HG02885 (cell line): ENCODE measurements at regions not wholly inside any gene's neighbourhood (a gene's known extent, or its start where the extent isn't known, plus 50 kb on each side); places are given as distances from the start of the nearest gene placed in this dataset.
"Not testable (repeated sequence)": the region's sequence is repeated elsewhere in the genome, so short reads cannot be mapped to it uniquely, and the experiment has no call there.

Experiments used
- ATAC-seq: cut with Tn5 transposase; IDR thresholded peaks from one replicate; pipeline ENCODE4 v1.9.1; 2021; ENCODE audit warnings: mild to moderate bottlenecking; ENCODE audit not compliant: unreplicated experiment, poor library complexity

DNA sequence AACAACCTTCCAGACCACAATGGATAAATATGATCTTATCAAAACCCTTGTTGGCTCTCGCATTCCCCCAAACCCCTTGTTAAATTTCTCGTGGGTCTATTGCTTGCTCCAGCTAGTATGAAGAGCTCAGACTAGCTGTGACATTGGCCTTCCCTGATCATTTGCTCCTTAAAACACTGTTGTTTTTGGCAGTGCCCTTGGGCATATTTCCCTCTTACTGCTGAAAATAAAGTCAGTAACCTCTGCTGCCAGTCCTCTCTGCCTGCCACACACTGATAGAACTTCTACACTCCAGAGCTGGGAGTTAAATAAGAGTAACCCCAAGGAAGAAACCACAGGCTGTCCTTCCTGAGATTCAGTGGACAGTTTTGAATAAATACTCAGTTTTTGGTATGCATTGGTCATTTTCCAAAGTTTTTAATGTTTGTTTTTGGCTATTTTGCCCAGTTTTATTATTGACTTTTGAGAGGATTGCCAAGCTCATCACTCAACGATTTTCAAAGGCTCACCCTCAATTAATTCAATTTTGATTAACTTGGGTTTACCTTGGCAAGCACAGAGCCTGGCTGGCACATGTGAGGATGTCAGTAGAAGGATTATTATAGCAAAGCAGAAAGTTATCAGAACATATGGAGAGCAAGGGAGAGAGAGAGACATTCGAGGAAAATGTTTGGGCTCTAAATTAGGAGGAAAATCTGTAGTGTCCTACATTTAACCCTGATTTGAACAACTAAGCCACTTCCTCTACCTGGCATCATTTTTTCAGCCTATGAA is 84.3 kb upstream of the SYN3 start:
- no peak for ATAC-seq

GRCh38 chr22:33139937-33140336 is 81.8 kb upstream of the SYN3 start:
- ATAC-seq = no peak

- ATAC-seq = not testable (repeated sequence)
Observed at GRCh38 chr22:33138333-33138732, 80.2 kb upstream of the SYN3 start.

DNA sequence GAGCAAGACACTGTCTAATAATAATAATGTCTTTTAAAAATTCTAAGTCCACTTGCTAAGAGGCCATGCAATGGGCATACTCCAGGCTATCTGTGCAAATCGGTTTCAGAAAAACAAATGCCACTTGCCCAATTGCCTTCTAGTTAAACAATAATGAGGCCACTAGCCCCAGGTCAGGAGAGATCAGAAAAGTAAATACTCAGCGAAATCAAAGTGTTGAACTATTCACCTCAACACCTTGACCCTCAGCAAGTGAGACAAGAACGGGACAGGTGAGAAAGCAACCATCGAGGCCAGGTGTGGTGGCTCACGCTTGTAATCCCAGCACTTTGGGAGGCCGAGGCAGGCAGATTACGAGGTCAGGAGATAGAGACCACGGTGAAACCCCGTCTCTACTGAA is 72.3 kb upstream of the SYN3 start:
- no peak for ATAC-seq

GRCh38 chr22:33129621-33130020 is 71.4 kb upstream of the SYN3 start:
- no peak for ATAC-seq

DNA sequence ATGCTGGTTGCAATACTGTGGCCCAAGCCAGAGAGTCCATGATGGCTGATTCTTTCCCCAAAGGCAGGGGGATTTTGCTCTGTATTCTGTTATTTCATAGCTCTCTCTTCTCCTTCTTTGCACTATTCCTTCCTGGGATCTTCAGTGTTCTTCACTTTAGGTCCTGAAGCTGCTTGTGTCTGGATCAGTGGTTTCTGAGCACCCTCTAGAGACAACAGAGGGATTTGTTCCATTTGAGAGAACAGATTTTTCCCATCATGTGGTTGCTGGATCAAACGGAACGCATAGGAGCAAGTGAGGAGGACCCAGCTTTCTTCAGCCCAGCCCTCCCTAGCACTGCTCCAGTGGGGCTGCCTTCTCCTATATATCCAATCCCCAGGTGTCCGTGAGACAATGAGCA is 68.7 kb upstream of the SYN3 start:
- no peak for ATAC-seq

DNA sequence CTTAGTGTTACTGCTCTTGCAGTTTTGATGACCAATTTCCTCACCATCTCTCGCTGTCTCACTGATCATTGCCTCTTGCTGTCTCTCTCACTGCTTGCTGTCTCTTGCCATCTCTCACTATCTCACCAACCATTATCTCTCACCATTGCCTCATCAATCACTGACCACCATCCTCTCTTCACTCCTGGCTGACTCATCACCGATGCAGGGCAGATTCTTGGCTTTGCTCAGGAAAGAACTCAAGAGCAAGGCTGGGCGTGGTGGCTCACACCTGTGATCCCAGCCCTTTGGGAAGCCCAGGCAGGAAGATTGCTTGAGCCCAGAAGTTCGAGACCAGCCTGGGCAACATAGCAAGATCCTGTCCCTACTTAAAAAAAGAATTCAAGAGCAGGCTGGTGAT is 66.3 kb upstream of the SYN3 start:
- no peak for ATAC-seq

DNA sequence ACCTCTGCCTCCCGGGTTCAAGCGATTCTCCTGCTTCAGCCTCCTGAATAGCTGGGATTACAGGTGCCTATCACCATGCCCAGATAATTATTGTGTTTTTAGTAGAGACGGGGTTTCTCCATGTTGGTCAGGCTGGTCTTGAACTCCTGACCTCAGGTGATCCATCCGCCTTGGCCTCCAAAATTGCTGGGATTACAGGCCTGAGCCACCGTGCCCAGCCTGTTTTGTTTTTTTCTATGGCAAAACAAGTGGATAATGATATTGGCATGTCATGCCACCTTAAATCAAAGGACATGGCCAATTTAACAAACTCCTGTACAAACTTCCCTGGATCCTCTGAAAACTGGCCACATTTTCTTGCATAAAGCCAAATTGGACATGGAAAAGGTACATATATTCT is 64.3 kb upstream of the SYN3 start:
- not testable (repeated sequence) for ATAC-seq

GRCh38 chr22:33119044-33119443 is 60.9 kb upstream of the SYN3 start:
- no peak for ATAC-seq

GRCh38 chr22:33117821-33118220 is 59.6 kb upstream of the SYN3 start:
- ATAC-seq = no peak

GRCh38 chr22:33116841-33117547 is 58.8 kb upstream of the SYN3 start:
- ATAC-seq = no peak

GRCh38 chr22:33114565-33114964 is 56.4 kb upstream of the SYN3 start:
- ATAC-seq = no peak

GRCh38 chr22:33112580-33112979 is 54.4 kb upstream of the SYN3 start:
- ATAC-seq = no peak

GRCh38 chr22:33111491-33111890 is 53.3 kb upstream of the SYN3 start:
- no peak for ATAC-seq

DNA sequence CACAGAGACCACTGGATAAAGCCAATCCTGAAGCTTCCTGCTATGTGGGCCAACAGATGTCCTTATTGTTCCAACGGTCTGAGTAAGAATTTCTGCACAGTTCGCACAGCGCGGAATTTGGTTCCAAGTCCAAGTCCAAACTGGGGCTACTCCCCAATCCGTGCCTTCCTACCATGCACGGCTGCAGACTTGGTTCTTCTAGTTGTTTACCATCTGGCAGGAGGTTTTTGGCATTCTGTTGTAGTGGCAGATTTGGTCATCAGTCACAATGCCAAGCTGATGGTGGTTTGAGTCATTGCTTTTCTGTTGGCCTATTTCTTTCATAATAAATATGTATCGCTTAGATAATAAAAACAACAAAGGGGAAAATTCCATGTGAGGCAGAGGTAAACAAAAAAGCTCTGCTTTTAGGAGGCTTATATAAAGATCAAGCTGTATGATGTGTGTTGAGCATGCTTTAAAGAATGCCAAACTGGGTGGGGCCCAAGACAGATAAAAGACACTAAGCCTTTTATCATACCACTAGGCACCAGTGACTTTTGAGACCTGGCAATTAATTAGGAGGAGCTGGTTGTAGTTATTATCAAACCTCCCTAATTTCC is 52.5 kb upstream of the SYN3 start:
- ATAC-seq = no peak

- ATAC-seq = no peak
Observed at GRCh38 chr22:33109514-33110430, 51.6 kb upstream of the SYN3 start.

- no peak for ATAC-seq
Observed at GRCh38 chr22:33108037-33108436, 49.9 kb upstream of the SYN3 start.
